ENCODE measurements at regions not wholly inside any gene's neighbourhood (a gene's known extent, or its start where the extent isn't known, plus 50 kb on each side); places are given as distances from the start of the nearest gene placed in this dataset.

- TF ChIP-seq, protein P1, sequence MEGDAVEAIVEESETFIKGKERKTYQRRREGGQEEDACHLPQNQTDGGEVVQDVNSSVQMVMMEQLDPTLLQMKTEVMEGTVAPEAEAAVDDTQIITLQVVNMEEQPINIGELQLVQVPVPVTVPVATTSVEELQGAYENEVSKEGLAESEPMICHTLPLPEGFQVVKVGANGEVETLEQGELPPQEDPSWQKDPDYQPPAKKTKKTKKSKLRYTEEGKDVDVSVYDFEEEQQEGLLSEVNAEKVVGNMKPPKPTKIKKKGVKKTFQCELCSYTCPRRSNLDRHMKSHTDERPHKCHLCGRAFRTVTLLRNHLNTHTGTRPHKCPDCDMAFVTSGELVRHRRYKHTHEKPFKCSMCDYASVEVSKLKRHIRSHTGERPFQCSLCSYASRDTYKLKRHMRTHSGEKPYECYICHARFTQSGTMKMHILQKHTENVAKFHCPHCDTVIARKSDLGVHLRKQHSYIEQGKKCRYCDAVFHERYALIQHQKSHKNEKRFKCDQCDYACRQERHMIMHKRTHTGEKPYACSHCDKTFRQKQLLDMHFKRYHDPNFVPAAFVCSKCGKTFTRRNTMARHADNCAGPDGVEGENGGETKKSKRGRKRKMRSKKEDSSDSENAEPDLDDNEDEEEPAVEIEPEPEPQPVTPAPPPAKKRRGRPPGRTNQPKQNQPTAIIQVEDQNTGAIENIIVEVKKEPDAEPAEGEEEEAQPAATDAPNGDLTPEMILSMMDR (IDR thresholded peaks at IDR 0.05) = no peak
- no peak for TF ChIP-seq POLR2A (IDR thresholded peaks at IDR 0.05)
Observed at GRCh38 chr5:51889703-51890102, 506.5 kb downstream of the ISL1 start.

All from esophagus squamous epithelium (tissue), 4 donors.